KMS-11 (cell line): ENCODE measurements at regions not wholly inside any gene's neighbourhood (a gene's known extent, or its start where the extent isn't known, plus 50 kb on each side); places are given as distances from the start of the nearest gene placed in this dataset.

Source experiments
- H2AFZ ChIP-seq: fragments of 200-600 bp; sonication (generic); 2 replicates; pipeline ENCODE4 v1.6.1; 2016; ENCODE audit warnings: antibody characterized with exemption, mixed run types, low read depth
- H3K27ac ChIP-seq: fragments of 200-600 bp; sonication (generic); 2 replicates; pipeline ENCODE4 v1.6.1; 2016; ENCODE audit warnings: mild to moderate bottlenecking, mixed run types
- H3K27me3 ChIP-seq: fragments of 200-600 bp; sonication (generic); 2 replicates; pipeline ENCODE4 v1.6.1; 2017; ENCODE audit warnings: mild to moderate bottlenecking, low read depth, mixed run types, moderate library complexity; ENCODE audit not compliant: insufficient read depth
- H3K36me3 ChIP-seq: fragments of 200-600 bp; sonication (generic); 2 replicates; pipeline ENCODE4 v1.6.1; 2017; ENCODE audit warnings: mild to moderate bottlenecking, mixed run types; ENCODE audit not compliant: insufficient read depth
- H3K4me1 ChIP-seq: fragments of 200-600 bp; sonication (generic); 2 replicates; pipeline ENCODE4 v1.6.1; 2016; ENCODE audit warnings: mild to moderate bottlenecking, low read depth, mixed run types; ENCODE audit not compliant: poor library complexity, severe bottlenecking
- H3K4me2 ChIP-seq: fragments of 200-600 bp; sonication (generic); 2 replicates; pipeline ENCODE4 v1.7.0; 2016; ENCODE audit warnings: mild to moderate bottlenecking, mixed run types
- H3K4me3 ChIP-seq: fragments of 200-600 bp; sonication (generic); IDR thresholded peaks from 2 replicates; pipeline ENCODE4 v1.6.1; 2017; ENCODE audit warnings: low read depth, low read length, mixed read lengths; ENCODE audit not compliant: insufficient read depth
- H3K79me2 ChIP-seq: fragments of 200-600 bp; sonication (generic); 2 replicates; pipeline ENCODE4 v1.6.1; 2016; ENCODE audit warnings: low read depth, mixed run types; ENCODE audit not compliant: insufficient read depth
- H3K9ac ChIP-seq: fragments of 200-600 bp; sonication (generic); 2 replicates; pipeline ENCODE4 v1.6.1; 2016; ENCODE audit warnings: mild to moderate bottlenecking, mixed run types
- H4K20me1 ChIP-seq: fragments of 200-600 bp; sonication (generic); 2 replicates; pipeline ENCODE4 v1.6.1; 2016; ENCODE audit warnings: mild to moderate bottlenecking, mixed run types; ENCODE audit not compliant: insufficient read depth
- TF ChIP-seq, protein P1 (sequence below): fragments of 200-600 bp; sonication (generic); conservative IDR thresholded peaks from 2 replicates; pipeline ENCODE4 v1.6.1; 2017; ENCODE audit warnings: low read depth, mild to moderate bottlenecking, antibody characterized with exemption, low read length, moderate library complexity, mixed read lengths

DNA sequence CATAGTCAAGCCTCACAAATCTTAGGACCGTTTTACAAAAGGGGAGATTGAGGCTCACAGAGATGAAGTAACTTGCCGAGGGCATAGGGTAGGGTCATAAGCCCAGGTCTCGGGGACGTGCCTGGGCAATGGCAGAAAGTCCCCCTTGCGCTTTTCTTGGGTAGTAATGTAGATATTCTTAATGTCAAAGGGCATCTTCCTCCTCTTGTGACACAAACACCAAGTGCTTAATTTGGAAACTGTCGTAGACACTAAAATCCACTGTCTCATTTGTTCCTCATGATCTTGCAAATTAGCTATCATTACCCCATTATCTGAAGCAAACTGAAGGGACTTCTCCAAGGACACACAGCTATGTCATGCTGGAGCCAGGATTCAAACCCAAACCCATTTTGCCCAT, 180.8 kb downstream of the GAS1 start:
- Histone ChIP-seq H3K27me3 (no peaks in the 10 kb centered on the region), H3K9ac (no peak overlapping the region), H3K4me1 (no peaks in the 10 kb centered on the region), H3K4me3 (no peak overlapping the region), H4K20me1 (no peaks in the 10 kb centered on the region), H3K79me2 (no peaks in the 10 kb centered on the region), H3K36me3 (no peaks in the 10 kb centered on the region), H3K27ac (no peak overlapping the region), H3K4me2 (no peak overlapping the region), H2AFZ (no peak overlapping the region)
- TF ChIP-seq, protein P1, sequence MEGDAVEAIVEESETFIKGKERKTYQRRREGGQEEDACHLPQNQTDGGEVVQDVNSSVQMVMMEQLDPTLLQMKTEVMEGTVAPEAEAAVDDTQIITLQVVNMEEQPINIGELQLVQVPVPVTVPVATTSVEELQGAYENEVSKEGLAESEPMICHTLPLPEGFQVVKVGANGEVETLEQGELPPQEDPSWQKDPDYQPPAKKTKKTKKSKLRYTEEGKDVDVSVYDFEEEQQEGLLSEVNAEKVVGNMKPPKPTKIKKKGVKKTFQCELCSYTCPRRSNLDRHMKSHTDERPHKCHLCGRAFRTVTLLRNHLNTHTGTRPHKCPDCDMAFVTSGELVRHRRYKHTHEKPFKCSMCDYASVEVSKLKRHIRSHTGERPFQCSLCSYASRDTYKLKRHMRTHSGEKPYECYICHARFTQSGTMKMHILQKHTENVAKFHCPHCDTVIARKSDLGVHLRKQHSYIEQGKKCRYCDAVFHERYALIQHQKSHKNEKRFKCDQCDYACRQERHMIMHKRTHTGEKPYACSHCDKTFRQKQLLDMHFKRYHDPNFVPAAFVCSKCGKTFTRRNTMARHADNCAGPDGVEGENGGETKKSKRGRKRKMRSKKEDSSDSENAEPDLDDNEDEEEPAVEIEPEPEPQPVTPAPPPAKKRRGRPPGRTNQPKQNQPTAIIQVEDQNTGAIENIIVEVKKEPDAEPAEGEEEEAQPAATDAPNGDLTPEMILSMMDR = no peak

DNA sequence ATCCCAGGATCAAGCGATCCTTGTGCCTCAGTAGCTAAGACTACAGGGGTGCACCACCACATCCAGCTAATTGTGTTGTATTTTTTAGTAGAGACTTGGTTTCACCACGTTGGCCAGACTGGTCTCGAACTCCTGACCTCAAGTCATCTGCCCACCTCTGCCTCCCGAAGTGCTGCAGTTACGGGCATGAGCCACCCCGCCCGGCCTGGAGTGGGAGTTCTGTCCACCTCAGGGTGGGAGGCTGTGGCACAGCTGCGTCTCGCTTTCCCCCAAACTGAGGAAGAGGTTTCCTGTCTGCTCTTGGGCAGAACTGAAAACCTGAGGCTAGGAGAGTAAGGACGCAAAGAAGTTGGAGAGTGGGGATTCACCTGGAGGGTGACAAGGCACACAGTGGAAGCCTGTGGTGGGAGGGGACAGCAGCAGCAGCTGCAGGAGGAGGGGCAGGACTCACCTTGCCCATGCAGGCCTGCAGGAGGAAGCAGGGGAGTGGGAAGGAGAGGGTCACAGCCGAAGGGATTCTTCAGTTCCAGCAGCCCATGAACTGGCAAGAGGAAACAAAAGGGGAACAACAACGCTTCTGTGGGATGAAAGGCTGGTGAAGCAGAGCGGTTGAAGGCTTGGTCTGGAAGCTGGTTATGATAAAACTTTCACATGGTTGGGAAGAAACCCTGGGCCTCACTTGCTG, 181.4 kb downstream of the GAS1 start:
- Histone ChIP-seq H2AFZ (no peak overlapping the region), H3K79me2 (no peaks in the 10 kb centered on the region), H3K27ac (no peak overlapping the region), H3K4me1 (no peaks in the 10 kb centered on the region), H3K36me3 (no peaks in the 10 kb centered on the region), H4K20me1 (no peaks in the 10 kb centered on the region), H3K27me3 (no peaks in the 10 kb centered on the region), H3K4me2 (no peak overlapping the region), H3K9ac (no peak overlapping the region), H3K4me3 (no peak overlapping the region)
- TF ChIP-seq, protein P1 = no peak

DNA sequence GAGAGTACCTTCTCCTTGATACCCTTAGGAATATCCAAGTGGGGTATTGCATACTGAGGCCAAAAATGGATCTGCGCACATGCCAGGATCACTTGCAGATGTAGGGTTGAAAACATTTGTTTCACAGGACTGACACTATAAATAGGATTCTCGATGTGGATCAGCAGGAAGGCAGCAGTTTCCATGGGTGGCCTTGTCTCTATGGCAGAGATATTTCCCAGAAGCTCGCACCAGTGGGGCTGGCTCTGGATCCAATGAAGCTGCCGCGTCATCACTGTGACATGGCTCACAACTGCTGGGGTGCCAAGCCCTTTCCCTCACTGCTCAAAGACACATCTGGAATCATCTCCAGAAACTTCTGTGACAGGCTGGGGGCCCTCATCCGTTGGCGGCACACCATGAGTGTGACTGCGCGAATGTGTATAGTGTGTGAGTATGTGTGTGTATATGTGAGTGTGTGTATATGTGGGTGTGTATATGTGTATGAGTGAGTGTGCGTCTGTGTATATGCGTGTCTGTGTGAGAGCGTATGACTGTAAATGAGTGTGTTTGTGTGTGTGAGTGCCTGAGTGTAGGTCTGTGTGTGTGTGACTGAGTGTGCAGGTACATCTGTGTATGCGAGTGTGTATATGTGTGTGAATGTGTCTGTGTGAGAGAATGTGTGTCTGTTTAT, 182.5 kb downstream of the GAS1 start:
- no peaks in the 10 kb centered on the region for H4K20me1 ChIP-seq
- no peak overlapping the region for H2AFZ ChIP-seq
- H3K36me3 ChIP-seq = no peaks in the 10 kb centered on the region
- no peak overlapping the region for H3K27ac ChIP-seq
- TF ChIP-seq, protein P1 = no peak
- H3K79me2 ChIP-seq = no peaks in the 10 kb centered on the region
- no peak overlapping the region for H3K9ac ChIP-seq
- no peaks in the 10 kb centered on the region for H3K4me1 ChIP-seq
- H3K4me3 ChIP-seq = no peak overlapping the region
- no peak overlapping the region for H3K4me2 ChIP-seq
- no peaks in the 10 kb centered on the region for H3K27me3 ChIP-seq

DNA sequence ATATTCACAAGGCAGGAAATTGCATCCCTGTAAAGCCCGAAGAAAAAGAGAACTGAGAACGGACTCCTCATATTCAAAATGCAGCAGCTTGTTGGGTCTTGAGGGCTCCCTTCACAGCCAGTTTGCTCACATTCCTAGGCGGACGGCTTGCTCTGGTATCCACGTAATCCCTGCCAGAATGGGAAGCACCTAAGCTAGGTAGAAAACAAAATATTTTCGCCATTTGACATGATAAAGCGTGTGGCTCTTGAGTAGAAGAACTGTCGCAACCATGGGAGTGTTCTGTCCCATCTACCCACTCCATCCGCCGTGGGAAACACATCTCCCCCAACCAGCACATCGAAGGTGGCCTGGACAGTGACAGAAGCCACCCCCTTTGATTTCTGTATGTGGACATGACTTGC, 183.1 kb downstream of the GAS1 start:
- Histone ChIP-seq H3K27ac (no peak overlapping the region), H3K9ac (no peak overlapping the region), H2AFZ (no peak overlapping the region), H3K79me2 (no peaks in the 10 kb centered on the region), H3K4me2 (no peak overlapping the region), H4K20me1 (no peaks in the 10 kb centered on the region), H3K4me1 (no peaks in the 10 kb centered on the region), H3K4me3 (no peak overlapping the region), H3K36me3 (no peaks in the 10 kb centered on the region), H3K27me3 (no peaks in the 10 kb centered on the region)
- TF ChIP-seq, protein P1 = no peak
